ENCODE measurements at regions not wholly inside any gene's neighbourhood (a gene's known extent, or its start where the extent isn't known, plus 50 kb on each side); places are given as distances from the start of the nearest gene placed in this dataset.

DNA sequence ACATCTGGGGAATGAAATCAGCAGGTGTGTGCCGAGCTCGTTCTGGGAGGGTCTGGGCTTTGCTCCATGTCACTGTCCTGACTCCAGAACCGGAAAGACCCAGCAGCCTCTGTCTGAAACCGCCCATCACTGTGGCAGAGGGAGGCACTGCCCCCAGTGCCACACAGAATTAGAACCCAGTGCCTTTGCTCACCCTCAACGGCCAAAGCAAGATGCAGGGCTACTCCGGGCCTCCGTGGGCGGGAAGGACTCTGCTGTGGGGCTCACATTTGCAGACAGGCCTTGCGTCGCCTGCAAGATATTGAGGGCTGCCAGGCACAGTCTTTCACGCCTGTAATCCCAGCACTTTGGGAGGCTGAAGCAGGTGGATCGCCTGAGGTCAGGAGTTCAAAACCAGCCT, 219.2 kb upstream of the PPP2R2D start:
- TF ChIP-seq POLR2AphosphoS5 (IDR thresholded peaks at IDR 0.05) (no peak), POLR2A (IDR thresholded peaks at IDR 0.05) (no peak), EP300 (IDR thresholded peaks at IDR 0.05) (no peak)
- TF ChIP-seq, protein P1, sequence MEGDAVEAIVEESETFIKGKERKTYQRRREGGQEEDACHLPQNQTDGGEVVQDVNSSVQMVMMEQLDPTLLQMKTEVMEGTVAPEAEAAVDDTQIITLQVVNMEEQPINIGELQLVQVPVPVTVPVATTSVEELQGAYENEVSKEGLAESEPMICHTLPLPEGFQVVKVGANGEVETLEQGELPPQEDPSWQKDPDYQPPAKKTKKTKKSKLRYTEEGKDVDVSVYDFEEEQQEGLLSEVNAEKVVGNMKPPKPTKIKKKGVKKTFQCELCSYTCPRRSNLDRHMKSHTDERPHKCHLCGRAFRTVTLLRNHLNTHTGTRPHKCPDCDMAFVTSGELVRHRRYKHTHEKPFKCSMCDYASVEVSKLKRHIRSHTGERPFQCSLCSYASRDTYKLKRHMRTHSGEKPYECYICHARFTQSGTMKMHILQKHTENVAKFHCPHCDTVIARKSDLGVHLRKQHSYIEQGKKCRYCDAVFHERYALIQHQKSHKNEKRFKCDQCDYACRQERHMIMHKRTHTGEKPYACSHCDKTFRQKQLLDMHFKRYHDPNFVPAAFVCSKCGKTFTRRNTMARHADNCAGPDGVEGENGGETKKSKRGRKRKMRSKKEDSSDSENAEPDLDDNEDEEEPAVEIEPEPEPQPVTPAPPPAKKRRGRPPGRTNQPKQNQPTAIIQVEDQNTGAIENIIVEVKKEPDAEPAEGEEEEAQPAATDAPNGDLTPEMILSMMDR (IDR thresholded peaks at IDR 0.05) = no peak
- peaks cover 16% of the 10 kb centered on the region for H3K27me3 ChIP-seq
- H3K36me3 ChIP-seq = no peaks in the 10 kb centered on the region
- DNase-seq (ENCODE audit: low spot score in 2 of 2) = no peak
- WGBS = 80% methylated on average over 10 of the region's 12 CpGs
- H3K9me3 ChIP-seq = no peaks in the 10 kb centered on the region
- H3K4me3 ChIP-seq = no peak overlapping the region
- no peaks in the 10 kb centered on the region for H3K4me1 ChIP-seq
- H3K27ac ChIP-seq = no peak overlapping the region

DNA sequence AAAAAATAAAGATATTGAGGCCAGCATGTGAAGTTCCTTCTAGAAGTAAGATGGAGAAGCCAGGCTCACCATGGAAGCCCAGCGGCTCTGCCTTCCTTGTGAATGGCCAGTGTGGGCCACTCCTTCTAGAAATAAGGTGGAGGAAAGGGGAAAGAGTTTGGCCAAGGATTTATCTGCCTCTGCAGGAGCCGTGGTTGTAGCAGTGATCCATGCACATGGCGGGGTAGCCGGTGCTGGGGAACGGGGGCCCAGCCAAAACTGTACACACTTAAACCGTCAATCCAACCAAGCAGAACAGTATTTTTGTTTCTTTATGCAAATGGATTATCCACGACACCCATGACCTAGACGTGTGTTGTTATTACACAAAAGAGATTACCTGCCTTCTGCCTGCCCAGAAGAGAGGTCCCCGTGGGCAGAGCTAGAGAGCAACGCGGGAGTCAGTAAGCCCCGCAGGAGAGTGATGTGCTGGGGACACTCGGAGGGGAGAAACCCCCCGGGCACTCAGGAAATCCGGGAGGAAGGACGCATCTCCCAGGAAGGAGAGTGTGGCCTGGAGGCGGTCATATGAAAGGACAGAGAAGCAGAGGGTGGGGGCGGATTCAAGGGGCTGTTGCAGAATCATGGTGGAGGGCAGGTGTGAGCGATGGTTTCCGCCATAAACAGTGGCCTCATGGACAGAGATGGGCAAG, 218.4 kb upstream of the PPP2R2D start:
- peaks cover 12% of the 10 kb centered on the region for H3K27me3 ChIP-seq
- TF ChIP-seq, protein P1 (IDR thresholded peaks at IDR 0.05) = no peak
- TF ChIP-seq EP300 (IDR thresholded peaks at IDR 0.05) (no peak), POLR2A (IDR thresholded peaks at IDR 0.05) (no peak), POLR2AphosphoS5 (IDR thresholded peaks at IDR 0.05) (no peak)
- H3K9me3 ChIP-seq = no peaks in the 10 kb centered on the region
- no peak overlapping the region for H3K4me3 ChIP-seq
- H3K27ac ChIP-seq = no peak overlapping the region
- WGBS = 89% methylated on average over 20 of the region's 20 CpGs
- no peak for DNase-seq (ENCODE audit: low spot score in 2 of 2)
- no peaks in the 10 kb centered on the region for H3K36me3 ChIP-seq
- H3K4me1 ChIP-seq = no peaks in the 10 kb centered on the region

DNA sequence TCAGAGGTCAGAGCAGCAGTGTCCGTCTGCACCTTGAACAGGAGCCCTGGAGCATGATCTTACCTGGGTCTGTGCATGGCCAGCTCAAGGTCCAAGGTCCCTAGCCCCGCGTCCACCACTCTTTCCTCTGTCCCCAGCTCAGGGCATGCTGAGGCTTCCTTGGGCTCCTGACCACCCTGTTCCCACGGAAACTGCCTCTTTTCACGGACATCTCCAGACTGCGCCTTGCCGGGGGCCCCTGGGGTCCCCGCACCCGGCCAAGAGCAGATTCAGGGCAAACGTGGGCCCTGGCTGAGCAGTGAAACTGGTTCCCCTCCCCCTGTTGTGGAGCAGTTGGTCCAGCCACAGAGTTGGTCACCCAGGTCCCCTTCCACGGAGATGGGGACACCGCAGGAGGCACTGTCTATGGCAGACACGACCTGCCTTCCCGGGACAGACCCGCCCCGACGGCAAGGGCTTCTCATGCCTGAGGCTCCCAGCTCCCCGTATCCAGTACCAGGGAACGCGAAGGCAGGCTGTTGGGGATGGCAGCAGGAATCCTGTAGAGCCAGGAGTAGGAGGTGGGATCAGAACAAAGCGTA, 217.4 kb upstream of the PPP2R2D start:
- no peak overlapping the region for H3K27ac ChIP-seq
- 91% methylated on average over 8 of the region's 21 CpGs for WGBS
- H3K27me3 ChIP-seq = peaks cover 11% of the 10 kb centered on the region
- H3K4me3 ChIP-seq = no peak overlapping the region
- H3K4me1 ChIP-seq = no peaks in the 10 kb centered on the region
- no peaks in the 10 kb centered on the region for H3K36me3 ChIP-seq
- no peaks in the 10 kb centered on the region for H3K9me3 ChIP-seq
- TF ChIP-seq, protein P1 (IDR thresholded peaks at IDR 0.05) = no peak
- no peak for TF ChIP-seq POLR2A (IDR thresholded peaks at IDR 0.05)
- DNase-seq (ENCODE audit: low spot score in 2 of 2) = no peak

DNA sequence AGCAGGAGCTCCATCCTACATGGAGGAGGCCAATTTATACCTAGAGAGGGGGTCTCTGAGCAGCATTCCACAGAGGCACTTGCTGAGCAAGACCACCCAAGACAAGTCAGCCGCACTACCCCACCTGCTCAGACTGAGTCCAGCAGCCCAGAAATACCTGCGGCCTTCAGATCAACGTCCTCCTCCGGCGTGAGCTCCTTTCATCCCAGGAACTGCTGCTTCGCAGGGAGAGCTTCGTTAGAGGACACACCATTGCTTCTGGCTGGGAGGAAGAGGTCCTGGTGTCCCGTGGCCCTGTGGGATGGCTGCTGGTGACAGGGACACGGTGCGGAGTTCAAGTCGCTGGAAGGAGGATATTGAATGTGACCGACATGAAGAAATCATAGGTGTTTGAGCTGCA, 216.9 kb upstream of the PPP2R2D start:
- H3K27ac ChIP-seq = no peak overlapping the region
- H3K9me3 ChIP-seq = no peaks in the 10 kb centered on the region
- TF ChIP-seq POLR2A (IDR thresholded peaks at IDR 0.05) (no peak), EP300 (IDR thresholded peaks at IDR 0.05) (no peak), POLR2AphosphoS5 (IDR thresholded peaks at IDR 0.05) (no peak)
- TF ChIP-seq, protein P1 (IDR thresholded peaks at IDR 0.05) = no peak
- H3K4me1 ChIP-seq = no peaks in the 10 kb centered on the region
- WGBS = 86% methylated on average over 11 of the region's 12 CpGs
- no peak overlapping the region for H3K4me3 ChIP-seq
- no peak for DNase-seq (ENCODE audit: low spot score in 2 of 2)
- H3K27me3 ChIP-seq = peaks cover 11% of the 10 kb centered on the region
- no peaks in the 10 kb centered on the region for H3K36me3 ChIP-seq

DNA sequence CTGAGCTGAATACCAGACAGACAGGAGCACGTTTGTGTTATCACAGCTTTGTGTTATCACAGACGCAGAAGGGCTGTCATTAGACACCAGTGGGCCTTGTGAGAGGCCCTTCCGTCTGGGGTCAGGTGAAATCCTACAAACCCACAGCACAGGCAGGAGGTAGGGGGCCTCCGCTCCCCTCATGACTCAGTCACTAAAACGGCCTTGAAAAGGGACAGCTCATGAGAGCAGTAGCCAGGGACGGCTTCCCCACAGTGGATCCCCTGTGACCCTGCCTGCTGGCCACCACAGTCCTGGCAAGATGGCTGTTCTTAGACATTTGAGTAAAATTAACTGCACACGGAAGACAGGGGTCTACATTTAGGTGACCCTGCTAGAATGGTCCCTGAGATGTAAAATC, 215.8 kb upstream of the PPP2R2D start:
- H3K27ac ChIP-seq = no peak overlapping the region
- no peaks in the 10 kb centered on the region for H3K4me1 ChIP-seq
- peaks cover 11% of the 10 kb centered on the region for H3K27me3 ChIP-seq
- WGBS = 60% methylated on average over 3 of the region's 7 CpGs
- H3K4me3 ChIP-seq = no peak overlapping the region
- no peak for DNase-seq (ENCODE audit: low spot score in 2 of 2)
- H3K9me3 ChIP-seq = no peaks in the 10 kb centered on the region
- no peaks in the 10 kb centered on the region for H3K36me3 ChIP-seq
- TF ChIP-seq, protein P1 (IDR thresholded peaks at IDR 0.05) = no peak
- TF ChIP-seq EP300 (IDR thresholded peaks at IDR 0.05) = no peak
- TF ChIP-seq POLR2AphosphoS5 (IDR thresholded peaks at IDR 0.05) = no peak
- no peak for TF ChIP-seq POLR2A (IDR thresholded peaks at IDR 0.05)

Measured in suprapubic skin (tissue), 4 donors.